ENCODE measurements at regions not wholly inside any gene's neighbourhood (a gene's known extent, or its start where the extent isn't known, plus 50 kb on each side); places are given as distances from the start of the nearest gene placed in this dataset.

GRCh38 chr10:130889780-130890179, 421.7 kb downstream of the TCERG1L start:
- TF ChIP-seq CTCF (IDR thresholded peaks at IDR 0.05) (no peak), POLR2A (IDR thresholded peaks at IDR 0.05) (no peak)

Measured in right lobe of liver (tissue), 4 donors.